ENCODE measurements at regions not wholly inside any gene's neighbourhood (a gene's known extent, or its start where the extent isn't known, plus 50 kb on each side); places are given as distances from the start of the nearest gene placed in this dataset.

- in situ Hi-C loops (cut with HindIII; ENCODE audit: low sequenced_read_pairs): no loop called here
- no peak for TF ChIP-seq CTCF (IDR thresholded peaks at IDR 0.05; ENCODE audit: low read depth, low read length, missing control alignments)
- H3K4me3 ChIP-seq (ENCODE audit: low read depth, low read length): no peak overlapping the region
- DNase-seq (ENCODE audit: low read depth): no peak
These were observed 404.1 kb downstream of the GALR1 start for GRCh38 chr18:77653792-77654191.

- no peak for TF ChIP-seq CTCF (IDR thresholded peaks at IDR 0.05; ENCODE audit: low read depth, low read length, missing control alignments)
- H3K4me3 ChIP-seq (ENCODE audit: low read depth, low read length): no peak overlapping the region
- in situ Hi-C loops (cut with HindIII; ENCODE audit: low sequenced_read_pairs): no loop called here
- no peak for DNase-seq (ENCODE audit: low read depth)
These were observed 404.7 kb downstream of the GALR1 start for GRCh38 chr18:77654302-77654701.

GRCh38 chr18:77657651-77658298, 408.1 kb downstream of the GALR1 start:
- no peak for DNase-seq (ENCODE audit: low read depth)
- in situ Hi-C loops (cut with HindIII; ENCODE audit: low sequenced_read_pairs): no loop called here
- no peak overlapping the region for H3K4me3 ChIP-seq (ENCODE audit: low read depth, low read length)
- TF ChIP-seq CTCF (IDR thresholded peaks at IDR 0.05; ENCODE audit: low read depth, low read length, missing control alignments): no peak

GRCh38 chr18:77658299-77658662, 408.6 kb downstream of the GALR1 start:
- no peak overlapping the region for H3K4me3 ChIP-seq (ENCODE audit: low read depth, low read length)
- DNase-seq (ENCODE audit: low read depth): no peak
- in situ Hi-C loops (cut with HindIII; ENCODE audit: low sequenced_read_pairs): no loop called here
- no peak for TF ChIP-seq CTCF (IDR thresholded peaks at IDR 0.05; ENCODE audit: low read depth, low read length, missing control alignments)

GRCh38 chr18:77658751-77659448, 409.3 kb downstream of the GALR1 start:
- no peak overlapping the region for H3K4me3 ChIP-seq (ENCODE audit: low read depth, low read length)
- TF ChIP-seq CTCF (IDR thresholded peaks at IDR 0.05; ENCODE audit: low read depth, low read length, missing control alignments): no peak
- no peak for DNase-seq (ENCODE audit: low read depth)
- in situ Hi-C loops (cut with HindIII; ENCODE audit: low sequenced_read_pairs): no loop called here

GRCh38 chr18:77666613-77667012, 417.0 kb downstream of the GALR1 start:
- no peak for DNase-seq (ENCODE audit: low read depth)
- H3K4me3 ChIP-seq (ENCODE audit: low read depth, low read length): no peak overlapping the region
- in situ Hi-C loops (cut with HindIII; ENCODE audit: low sequenced_read_pairs): no loop called here
- no peak for TF ChIP-seq CTCF (IDR thresholded peaks at IDR 0.05; ENCODE audit: low read depth, low read length, missing control alignments)

All from astrocyte of the cerebellum (primary cell).